ENCODE measurements at regions not wholly inside any gene's neighbourhood (a gene's known extent, or its start where the extent isn't known, plus 50 kb on each side); places are given as distances from the start of the nearest gene placed in this dataset.

- TF ChIP-seq CTCF (IDR thresholded peaks at IDR 0.05): no peak
- TF ChIP-seq ZFX (IDR thresholded peaks at IDR 0.05; ENCODE audit: borderline replicate concordance): no peak
Observed at GRCh38 chr2:5984946-5985345, 292.8 kb downstream of the SOX11 start.

Measured in 22Rv1 (cell line).